H9 (cell line): ENCODE measurements at regions not wholly inside any gene's neighbourhood (a gene's known extent, or its start where the extent isn't known, plus 50 kb on each side); places are given as distances from the start of the nearest gene placed in this dataset.

ENCODE experiments used
- DNase-seq: peaks from one replicate; pipeline ENCODE4 v3.0.0-alpha.2; 2017
- H2AFZ ChIP-seq: one replicate; pipeline ENCODE4 v1.6.1; 2013; ENCODE audit warnings: mild to moderate bottlenecking, low read length, control low read depth, moderate library complexity
- H2AK5ac ChIP-seq: 2 replicates; pipeline ENCODE4 v1.6.1; 2013; ENCODE audit warnings: low read length, control low read depth, mixed read lengths; ENCODE audit not compliant: insufficient read length
- H2BK120ac ChIP-seq: one replicate; pipeline ENCODE4 v1.6.1; 2013; ENCODE audit warnings: low read depth, mild to moderate bottlenecking, low read length, control low read depth, inconsistent platforms; ENCODE audit not compliant: poor library complexity, severe bottlenecking
- H2BK12ac ChIP-seq: 2 replicates; pipeline ENCODE4 v1.6.1; 2013; ENCODE audit warnings: low read length, control low read depth, mixed read lengths, low read depth; ENCODE audit not compliant: insufficient read length
- H2BK15ac ChIP-seq: 2 replicates; pipeline ENCODE4 v1.6.1; 2013; ENCODE audit warnings: low read depth, low read length, control low read depth
- H2BK20ac ChIP-seq: one replicate; pipeline ENCODE4 v1.6.1; 2013; ENCODE audit warnings: low read depth, mild to moderate bottlenecking, low read length, control low read depth, inconsistent platforms; ENCODE audit not compliant: poor library complexity, severe bottlenecking
- H2BK5ac ChIP-seq: 2 replicates; pipeline ENCODE4 v1.6.1; 2013; ENCODE audit warnings: low read length, control low read depth, mixed read lengths; ENCODE audit not compliant: insufficient read length
- H3K14ac ChIP-seq: 2 replicates; pipeline ENCODE4 v1.6.1; 2013; ENCODE audit warnings: low read length, control low read depth; ENCODE audit not compliant: insufficient read depth
- H3K18ac ChIP-seq: 2 replicates; pipeline ENCODE4 v1.6.1; 2013; ENCODE audit warnings: low read depth, mild to moderate bottlenecking, mixed read lengths, low read length, control low read depth; ENCODE audit not compliant: insufficient read length
- H3K23ac ChIP-seq: 2 replicates; pipeline ENCODE4 v1.6.1; 2013; ENCODE audit warnings: low read length, control low read depth, mixed read lengths, low read depth; ENCODE audit not compliant: insufficient read length
- H3K23me2 ChIP-seq: 2 replicates; pipeline ENCODE4 v1.6.1; 2013; ENCODE audit warnings: low read depth, mild to moderate bottlenecking, mixed read lengths, low read length, control low read depth; ENCODE audit not compliant: insufficient read length, poor library complexity, severe bottlenecking
- H3K27ac ChIP-seq: 2 replicates; pipeline ENCODE4 v1.5.1; 2013; ENCODE audit warnings: low read length, control low read depth, mixed read lengths, low read depth; ENCODE audit not compliant: insufficient read length
- H3K27me3 ChIP-seq: 2 replicates; pipeline ENCODE4 v1.6.1; 2013; ENCODE audit warnings: low read length, control low read depth, inconsistent platforms; ENCODE audit not compliant: insufficient read depth
- H3K4ac ChIP-seq: 2 replicates; pipeline ENCODE4 v1.6.1; 2013; ENCODE audit warnings: low read depth, mild to moderate bottlenecking, control low read depth, inconsistent platforms, low read length, moderate library complexity
- H3K4me1 ChIP-seq: 2 replicates; pipeline ENCODE4 v1.6.1; 2013; ENCODE audit warnings: low read length, control low read depth, inconsistent platforms; ENCODE audit not compliant: insufficient read depth
- H3K4me2 ChIP-seq: 2 replicates; pipeline ENCODE4 v1.6.1; 2013; ENCODE audit warnings: low read length, control low read depth, mixed read lengths; ENCODE audit not compliant: insufficient read length, insufficient read depth
- H3K56ac ChIP-seq: 2 replicates; pipeline ENCODE4 v1.6.1; 2013; ENCODE audit warnings: low read depth, mild to moderate bottlenecking, mixed read lengths, low read length, control low read depth; ENCODE audit not compliant: insufficient read length
- H3K79me1 ChIP-seq: 2 replicates; pipeline ENCODE4 v1.6.1; 2013; ENCODE audit warnings: low read depth, mild to moderate bottlenecking, moderate library complexity, low read length, control low read depth, inconsistent platforms; ENCODE audit not compliant: insufficient read depth, poor library complexity, severe bottlenecking
- H3K79me2 ChIP-seq: 2 replicates; pipeline ENCODE4 v1.6.1; 2013; ENCODE audit warnings: low read length, control low read depth, inconsistent platforms; ENCODE audit not compliant: insufficient read depth
- H3K9ac ChIP-seq: 2 replicates; pipeline ENCODE4 v1.6.1; 2013; ENCODE audit warnings: low read length, control low read depth, mixed read lengths; ENCODE audit not compliant: insufficient read length; ENCODE audit errors: extremely low read depth
- H3K9me3 ChIP-seq: one replicate; pipeline ENCODE4 v1.6.1; 2013; ENCODE audit warnings: low read depth, low read length, inconsistent platforms; ENCODE audit not compliant: control insufficient read depth
- H3T11ph ChIP-seq: one replicate; pipeline ENCODE4 v1.6.1; 2013; ENCODE audit warnings: mild to moderate bottlenecking, low read length, control low read depth, inconsistent platforms
- H4K20me1 ChIP-seq: one replicate; pipeline ENCODE4 v1.6.1; 2013; ENCODE audit not compliant: control insufficient read depth, insufficient read length, insufficient read depth
- H4K5ac ChIP-seq: 2 replicates; pipeline ENCODE4 v1.6.1; 2013; ENCODE audit warnings: low read depth, mild to moderate bottlenecking, mixed read lengths, low read length, control low read depth; ENCODE audit not compliant: insufficient read length
- H4K8ac ChIP-seq: replicated peaks from 2 replicates; pipeline ENCODE4 v1.6.1; 2013; ENCODE audit warnings: low read length, control low read depth, mixed read lengths, low read depth; ENCODE audit not compliant: insufficient read length
- H4K91ac ChIP-seq: 2 replicates; pipeline ENCODE4 v1.6.1; 2013; ENCODE audit warnings: low read depth, mild to moderate bottlenecking, moderate library complexity, mixed read lengths, low read length, control low read depth; ENCODE audit not compliant: insufficient read length
- H3K27ac Mint-ChIP-seq, 3 experiments: 2 replicates in 2 of 3; 3 replicates in 1 of 3; pipeline ENCODE4 v1.8.0; 2020 to 2021; ENCODE audit warnings: mixed read lengths in 3 of 3, mild to moderate bottlenecking in 1 of 3, moderate library complexity in 1 of 3
- H3K27me3 Mint-ChIP-seq: 2 replicates; pipeline ENCODE4 v1.8.0; 2021; ENCODE audit warnings: low read depth, mild to moderate bottlenecking, moderate library complexity, mixed read lengths
- H3K36me3 Mint-ChIP-seq, 3 experiments: 2 replicates in 2 of 3; 3 replicates in 1 of 3; pipeline ENCODE4 v1.8.0; 2020 to 2021; ENCODE audit warnings: low read depth in 3 of 3, mixed read lengths in 3 of 3; ENCODE audit not compliant: insufficient read depth in 1 of 3
- H3K4me1 Mint-ChIP-seq, 2 experiments: 2 replicates each; pipeline ENCODE4 v1.8.0; 2020; ENCODE audit warnings: mixed read lengths in 2 of 2
- H3K4me3 Mint-ChIP-seq, 2 experiments: 2 replicates in 1 of 2; 3 replicates in 1 of 2; pipeline ENCODE4 v1.8.0; 2020 to 2021; ENCODE audit warnings: mild to moderate bottlenecking in 2 of 2, mixed read lengths in 2 of 2, moderate library complexity in 1 of 2
- H3K9me3 Mint-ChIP-seq, 2 experiments: 2 replicates in 1 of 2; 3 replicates in 1 of 2; pipeline ENCODE4 v1.8.0; 2020; ENCODE audit warnings: mild to moderate bottlenecking in 2 of 2, mixed read lengths in 2 of 2, moderate library complexity in 1 of 2
- WGBS: extraction: QIAGEN DNeasy Blood & Tissue Kit; methylation state at CpG from one replicate; pipeline ENCODE4 v1.1.7; 2013; ENCODE audit warnings: missing lambda C conversion rate, low lambda C conversion rate, mixed read lengths; ENCODE audit not compliant: insufficient read length; ENCODE audit errors: extremely low coverage; 5-methylcytosine and 5-hydroxymethylcytosine counted together
- TF ChIP-seq, protein P1 (sequence below): fragments of 200-600 bp; sonication (generic); conservative IDR thresholded peaks from 3 replicates; pipeline ENCODE4 v1.8.0; 2021; ENCODE audit warnings: antibody characterized with exemption, mild to moderate bottlenecking

DNA sequence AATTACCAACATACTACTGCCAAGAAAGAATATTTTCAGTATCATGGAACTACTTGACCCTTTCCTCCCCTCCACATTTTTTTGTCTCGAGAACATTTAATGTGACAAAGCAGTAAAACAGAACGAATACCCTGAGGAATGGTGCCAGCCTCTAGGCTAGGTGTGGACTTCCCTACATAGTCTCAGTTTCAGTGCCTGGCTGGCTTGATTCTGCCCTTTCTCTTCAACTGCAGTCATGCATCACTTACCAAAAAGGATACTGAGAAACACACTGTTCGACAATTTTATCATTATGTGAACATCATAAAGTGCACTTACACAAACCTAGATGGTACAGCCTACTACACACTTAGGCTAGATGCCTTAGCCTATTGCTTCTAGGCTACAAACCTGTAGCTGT, 305.3 kb upstream of the HNRNPA3 start:
- H3K23ac ChIP-seq = no peak overlapping the region
- no peak overlapping the region for H4K91ac ChIP-seq
- no peak for DNase-seq
- no peaks in the 10 kb centered on the region for H4K20me1 ChIP-seq
- H2BK20ac ChIP-seq = no peak overlapping the region
- no peak overlapping the region for H4K5ac ChIP-seq
- no peak overlapping the region for H3K9ac ChIP-seq
- H3K79me1 ChIP-seq = no peaks in the 10 kb centered on the region
- H2BK15ac ChIP-seq = no peak overlapping the region
- no peak overlapping the region for H2BK5ac ChIP-seq
- H3K56ac ChIP-seq = no peak overlapping the region
- no peak overlapping the region for H3K18ac ChIP-seq
- H2BK120ac ChIP-seq = no peak overlapping the region
- H2AFZ ChIP-seq = no peak overlapping the region
- Mint-ChIP-seq H3K36me3 (no peaks in the 10 kb centered on the region), H3K4me1 (peaks cover 0 to 4% of the 10 kb centered on the region in 2 experiments; a peak in 1 of 4 replicates), H3K27me3 (no peaks in the 10 kb centered on the region), H3K4me3 (no peak overlapping the region), H3K27ac (no peak overlapping the region), H3K9me3 (peaks cover 0 to 2% of the 10 kb centered on the region in 2 experiments; a peak in 1 of 5 replicates)
- H3K27me3 ChIP-seq = no peaks in the 10 kb centered on the region
- no peak overlapping the region for H3T11ph ChIP-seq
- H3K9me3 ChIP-seq = no peaks in the 10 kb centered on the region
- H3K14ac ChIP-seq = no peak overlapping the region
- H4K8ac ChIP-seq = no peak overlapping the region
- no peaks in the 10 kb centered on the region for H3K23me2 ChIP-seq
- TF ChIP-seq, protein P1, sequence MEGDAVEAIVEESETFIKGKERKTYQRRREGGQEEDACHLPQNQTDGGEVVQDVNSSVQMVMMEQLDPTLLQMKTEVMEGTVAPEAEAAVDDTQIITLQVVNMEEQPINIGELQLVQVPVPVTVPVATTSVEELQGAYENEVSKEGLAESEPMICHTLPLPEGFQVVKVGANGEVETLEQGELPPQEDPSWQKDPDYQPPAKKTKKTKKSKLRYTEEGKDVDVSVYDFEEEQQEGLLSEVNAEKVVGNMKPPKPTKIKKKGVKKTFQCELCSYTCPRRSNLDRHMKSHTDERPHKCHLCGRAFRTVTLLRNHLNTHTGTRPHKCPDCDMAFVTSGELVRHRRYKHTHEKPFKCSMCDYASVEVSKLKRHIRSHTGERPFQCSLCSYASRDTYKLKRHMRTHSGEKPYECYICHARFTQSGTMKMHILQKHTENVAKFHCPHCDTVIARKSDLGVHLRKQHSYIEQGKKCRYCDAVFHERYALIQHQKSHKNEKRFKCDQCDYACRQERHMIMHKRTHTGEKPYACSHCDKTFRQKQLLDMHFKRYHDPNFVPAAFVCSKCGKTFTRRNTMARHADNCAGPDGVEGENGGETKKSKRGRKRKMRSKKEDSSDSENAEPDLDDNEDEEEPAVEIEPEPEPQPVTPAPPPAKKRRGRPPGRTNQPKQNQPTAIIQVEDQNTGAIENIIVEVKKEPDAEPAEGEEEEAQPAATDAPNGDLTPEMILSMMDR = no peak
- H2BK12ac ChIP-seq = no peak overlapping the region
- no peaks in the 10 kb centered on the region for H3K79me2 ChIP-seq
- no peak overlapping the region for H3K4ac ChIP-seq
- no peak overlapping the region for H3K27ac ChIP-seq
- H2AK5ac ChIP-seq = no peak overlapping the region
- no peaks in the 10 kb centered on the region for H3K4me1 ChIP-seq
- H3K4me2 ChIP-seq = no peak overlapping the region
- WGBS = no CpG with 5 or more reads among the region's 3 CpGs
